ENCODE measurements at regions not wholly inside any gene's neighbourhood (a gene's known extent, or its start where the extent isn't known, plus 50 kb on each side); places are given as distances from the start of the nearest gene placed in this dataset.
"Not testable (repeated sequence)": the region's sequence is repeated elsewhere in the genome, so short reads cannot be mapped to it uniquely, and the experiment has no call there.

- not testable (repeated sequence) for TF ChIP-seq CTCF, POLR2A (IDR thresholded peaks at IDR 0.05)
Observed at GRCh38 chr10:35776557-35776956, 134.5 kb upstream of the FZD8 start.

Measured in lower leg skin (tissue), 3 donors.